ENCODE measurements at regions not wholly inside any gene's neighbourhood (a gene's known extent, or its start where the extent isn't known, plus 50 kb on each side); places are given as distances from the start of the nearest gene placed in this dataset.

DNA sequence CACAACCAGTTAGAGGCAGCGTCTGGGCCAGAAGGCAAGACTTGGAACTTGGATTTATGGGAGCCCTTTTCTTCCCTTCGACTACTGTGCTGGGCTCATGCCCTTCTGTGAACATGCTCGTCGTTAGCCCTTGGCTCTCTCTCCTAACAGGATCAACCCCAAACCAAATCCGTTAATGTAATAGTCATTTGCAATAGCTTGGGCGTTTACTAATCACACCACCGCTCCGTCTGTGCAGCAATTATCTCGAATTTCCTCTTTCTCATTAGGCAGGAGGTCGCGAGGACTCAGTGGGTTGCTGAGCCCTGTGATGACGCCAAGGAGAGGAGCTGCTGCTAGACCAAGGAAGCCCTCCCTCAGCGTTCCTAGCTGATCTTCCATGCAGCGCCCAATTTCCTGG is 114.7 kb downstream of the ENGASE start:
- TF ChIP-seq, protein P1, sequence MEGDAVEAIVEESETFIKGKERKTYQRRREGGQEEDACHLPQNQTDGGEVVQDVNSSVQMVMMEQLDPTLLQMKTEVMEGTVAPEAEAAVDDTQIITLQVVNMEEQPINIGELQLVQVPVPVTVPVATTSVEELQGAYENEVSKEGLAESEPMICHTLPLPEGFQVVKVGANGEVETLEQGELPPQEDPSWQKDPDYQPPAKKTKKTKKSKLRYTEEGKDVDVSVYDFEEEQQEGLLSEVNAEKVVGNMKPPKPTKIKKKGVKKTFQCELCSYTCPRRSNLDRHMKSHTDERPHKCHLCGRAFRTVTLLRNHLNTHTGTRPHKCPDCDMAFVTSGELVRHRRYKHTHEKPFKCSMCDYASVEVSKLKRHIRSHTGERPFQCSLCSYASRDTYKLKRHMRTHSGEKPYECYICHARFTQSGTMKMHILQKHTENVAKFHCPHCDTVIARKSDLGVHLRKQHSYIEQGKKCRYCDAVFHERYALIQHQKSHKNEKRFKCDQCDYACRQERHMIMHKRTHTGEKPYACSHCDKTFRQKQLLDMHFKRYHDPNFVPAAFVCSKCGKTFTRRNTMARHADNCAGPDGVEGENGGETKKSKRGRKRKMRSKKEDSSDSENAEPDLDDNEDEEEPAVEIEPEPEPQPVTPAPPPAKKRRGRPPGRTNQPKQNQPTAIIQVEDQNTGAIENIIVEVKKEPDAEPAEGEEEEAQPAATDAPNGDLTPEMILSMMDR (IDR thresholded peaks at IDR 0.05): no peak
- no peak for TF ChIP-seq POLR2A (IDR thresholded peaks at IDR 0.05)

Measured in uterus (tissue), 2 donors.